ENCODE measurements at regions not wholly inside any gene's neighbourhood (a gene's known extent, or its start where the extent isn't known, plus 50 kb on each side); places are given as distances from the start of the nearest gene placed in this dataset.

DNA sequence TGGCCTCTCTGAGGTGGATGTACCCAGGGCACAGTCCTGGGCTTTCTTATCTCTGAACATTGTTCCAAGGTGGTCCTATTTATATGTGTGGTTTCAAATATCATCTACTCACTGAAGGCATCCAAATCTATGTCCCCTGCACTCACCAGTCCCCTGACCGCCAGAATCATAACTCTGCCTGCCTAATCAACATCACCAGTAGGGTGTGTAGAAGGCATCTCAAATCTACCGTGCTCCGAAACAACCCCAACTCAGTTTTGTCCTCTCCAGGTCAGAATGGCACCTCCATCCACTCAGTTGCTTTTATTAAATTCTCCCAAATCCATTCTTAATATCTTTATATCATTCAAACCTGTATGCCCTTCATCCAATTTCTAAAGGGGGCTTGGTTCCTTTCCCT, 536.3 kb downstream of the GRIN2A start:
- no peak for TF ChIP-seq CTCF (conservative IDR thresholded peaks at IDR 0.05)
- TF ChIP-seq ZFX (IDR thresholded peaks at IDR 0.05) = no peak

All from C4-2B (cell line).